Hepatocyte (in vitro differentiated cells): ENCODE measurements at regions not wholly inside any gene's neighbourhood (a gene's known extent, or its start where the extent isn't known, plus 50 kb on each side); places are given as distances from the start of the nearest gene placed in this dataset.
"Not testable (repeated sequence)": the region's sequence is repeated elsewhere in the genome, so short reads cannot be mapped to it uniquely, and the experiment has no call there.

Experiments used
- DNase-seq: peaks from one replicate; pipeline ENCODE4 v3.0.0-alpha.2; 2016; ENCODE audit warnings: low spot score
- H2AFZ ChIP-seq: fragments of 200-600 bp; sonication (generic); 2 replicates; pipeline ENCODE4 v1.6.0; 2016; ENCODE audit warnings: antibody characterized with exemption, mild to moderate bottlenecking
- H3K27ac ChIP-seq: fragments of 200-600 bp; sonication (generic); 2 replicates; pipeline ENCODE4 v1.5.1; 2016; ENCODE audit warnings: mild to moderate bottlenecking
- H3K27me3 ChIP-seq: fragments of 200-600 bp; sonication (generic); 2 replicates; pipeline ENCODE4 v1.6.1; 2016
- H3K36me3 ChIP-seq: fragments of 200-600 bp; sonication (generic); replicated peaks from 2 replicates; pipeline ENCODE4 v1.5.1; 2016; ENCODE audit warnings: low read depth; ENCODE audit not compliant: insufficient read depth
- H3K4me1 ChIP-seq: fragments of 200-600 bp; sonication (generic); 2 replicates; pipeline ENCODE4 v1.5.1; 2016; ENCODE audit warnings: mild to moderate bottlenecking, moderate library complexity; ENCODE audit not compliant: insufficient read depth
- H3K4me2 ChIP-seq: fragments of 200-600 bp; sonication (generic); 2 replicates; pipeline ENCODE4 v1.6.0; 2016
- H3K4me3 ChIP-seq: fragments of 200-600 bp; sonication (generic); 2 replicates; pipeline ENCODE4 v1.5.1; 2016; ENCODE audit warnings: mild to moderate bottlenecking
- H3K79me2 ChIP-seq: fragments of 200-600 bp; sonication (generic); 2 replicates; pipeline ENCODE4 v1.6.0; 2017; ENCODE audit warnings: mild to moderate bottlenecking
- H3K9me2 ChIP-seq: fragments of 200-600 bp; sonication (generic); replicated peaks from 2 replicates; pipeline ENCODE4 v1.6.0; 2017; ENCODE audit warnings: mild to moderate bottlenecking; ENCODE audit not compliant: insufficient read depth
- H3K9me3 ChIP-seq: fragments of 200-600 bp; sonication (generic); 2 replicates; pipeline ENCODE4 v1.5.1; 2016; ENCODE audit warnings: low read depth, mild to moderate bottlenecking
- H4K20me1 ChIP-seq: fragments of 200-600 bp; sonication (generic); 2 replicates; pipeline ENCODE4 v1.6.0; 2016; ENCODE audit warnings: mild to moderate bottlenecking; ENCODE audit not compliant: insufficient read depth, poor library complexity, severe bottlenecking
- EZH2 ChIP-seq: fragments of 200-600 bp; sonication (generic); IDR thresholded peaks from 2 replicates; pipeline ENCODE4 v1.6.1; 2016; ENCODE audit warnings: antibody characterized with exemption, mild to moderate bottlenecking, borderline replicate concordance
- EZH2phosphoT487 ChIP-seq: fragments of 200-600 bp; sonication (generic); IDR thresholded peaks from one replicate; pipeline ENCODE4 v1.6.1; 2018; ENCODE audit warnings: antibody characterized with exemption, mild to moderate bottlenecking, low read depth, moderate library complexity; ENCODE audit not compliant: unreplicated experiment, severe bottlenecking
- WGBS: methylation state at CpG from one replicate; pipeline ENCODE4 v1.1.6; 2016; ENCODE audit warnings: low lambda C conversion rate; ENCODE audit errors: missing lambda C conversion rate; 5-methylcytosine and 5-hydroxymethylcytosine counted together
- TF ChIP-seq, protein P1 (sequence below): fragments of 200-600 bp; sonication (generic); IDR thresholded peaks from 2 replicates; pipeline ENCODE4 v1.5.1; 2016; ENCODE audit warnings: antibody characterized with exemption, mild to moderate bottlenecking; ENCODE audit not compliant: poor library complexity

DNA sequence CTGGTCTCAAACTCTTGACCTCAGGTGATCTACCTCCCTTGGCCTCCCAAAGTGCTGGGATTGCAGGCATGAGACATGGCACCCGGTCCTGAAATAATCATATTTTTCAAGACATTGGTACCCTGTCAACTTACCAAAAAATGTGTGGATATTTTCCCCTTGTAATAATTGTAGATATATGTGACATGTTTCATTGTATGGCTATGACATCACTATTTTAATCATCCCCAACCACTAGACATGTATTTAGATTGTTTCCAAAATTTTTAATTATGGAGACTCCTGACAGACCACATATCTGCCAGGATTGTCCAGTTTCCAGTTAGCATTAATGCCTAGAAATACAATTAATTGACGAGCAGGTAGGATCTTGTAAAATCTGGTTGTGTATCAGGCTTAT is 96.7 kb upstream of the NEGR1 start:
- Histone ChIP-seq H3K79me2 (no peaks in the 10 kb centered on the region), H3K36me3 (no peaks in the 10 kb centered on the region), H3K4me3 (no peak overlapping the region), H3K9me3 (no peaks in the 10 kb centered on the region), H3K9me2 (no peaks in the 10 kb centered on the region), H3K4me1 (no peaks in the 10 kb centered on the region), H3K27me3 (no peaks in the 10 kb centered on the region), H3K4me2 (no peak overlapping the region), H3K27ac (no peak overlapping the region), H2AFZ (no peak overlapping the region), H4K20me1 (no peaks in the 10 kb centered on the region)
- TF ChIP-seq, protein P1, sequence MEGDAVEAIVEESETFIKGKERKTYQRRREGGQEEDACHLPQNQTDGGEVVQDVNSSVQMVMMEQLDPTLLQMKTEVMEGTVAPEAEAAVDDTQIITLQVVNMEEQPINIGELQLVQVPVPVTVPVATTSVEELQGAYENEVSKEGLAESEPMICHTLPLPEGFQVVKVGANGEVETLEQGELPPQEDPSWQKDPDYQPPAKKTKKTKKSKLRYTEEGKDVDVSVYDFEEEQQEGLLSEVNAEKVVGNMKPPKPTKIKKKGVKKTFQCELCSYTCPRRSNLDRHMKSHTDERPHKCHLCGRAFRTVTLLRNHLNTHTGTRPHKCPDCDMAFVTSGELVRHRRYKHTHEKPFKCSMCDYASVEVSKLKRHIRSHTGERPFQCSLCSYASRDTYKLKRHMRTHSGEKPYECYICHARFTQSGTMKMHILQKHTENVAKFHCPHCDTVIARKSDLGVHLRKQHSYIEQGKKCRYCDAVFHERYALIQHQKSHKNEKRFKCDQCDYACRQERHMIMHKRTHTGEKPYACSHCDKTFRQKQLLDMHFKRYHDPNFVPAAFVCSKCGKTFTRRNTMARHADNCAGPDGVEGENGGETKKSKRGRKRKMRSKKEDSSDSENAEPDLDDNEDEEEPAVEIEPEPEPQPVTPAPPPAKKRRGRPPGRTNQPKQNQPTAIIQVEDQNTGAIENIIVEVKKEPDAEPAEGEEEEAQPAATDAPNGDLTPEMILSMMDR = no peak
- no peak for TF ChIP-seq EZH2phosphoT487
- no peak for TF ChIP-seq EZH2
- WGBS = 89% methylated on average over 2 of the region's 2 CpGs
- DNase-seq = no peak

DNA sequence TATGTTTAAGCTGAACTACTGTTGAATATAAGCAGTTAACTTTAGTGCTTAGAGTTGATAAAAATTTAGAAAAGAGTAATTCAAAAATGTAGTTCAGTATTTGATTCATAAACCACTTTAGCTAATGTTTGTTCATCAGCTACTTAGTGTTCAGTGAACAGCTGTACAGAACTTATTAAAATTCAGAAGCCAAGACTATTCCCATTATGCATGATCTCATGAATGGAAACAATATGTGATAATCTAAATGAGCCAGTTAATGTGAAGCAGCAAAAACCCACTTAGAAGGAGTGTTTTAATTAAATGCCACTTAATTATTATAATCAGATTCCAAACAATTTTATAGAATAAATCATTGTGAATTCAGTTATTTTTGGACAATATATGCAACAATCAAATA is 92.9 kb upstream of the NEGR1 start:
- Histone ChIP-seq H3K4me1 (no peaks in the 10 kb centered on the region), H3K36me3 (no peaks in the 10 kb centered on the region), H3K9me2 (no peaks in the 10 kb centered on the region), H3K4me3 (no peak overlapping the region), H3K79me2 (no peaks in the 10 kb centered on the region), H2AFZ (no peak overlapping the region), H3K9me3 (no peaks in the 10 kb centered on the region), H3K27ac (no peak overlapping the region), H3K27me3 (no peaks in the 10 kb centered on the region), H3K4me2 (no peak overlapping the region), H4K20me1 (no peaks in the 10 kb centered on the region)
- TF ChIP-seq EZH2phosphoT487 (no peak), EZH2 (no peak)
- TF ChIP-seq, protein P1 = no peak
- no peak for DNase-seq

- H3K9me3 ChIP-seq = no peaks in the 10 kb centered on the region
- no peaks in the 10 kb centered on the region for H3K9me2 ChIP-seq
- no peak for TF ChIP-seq EZH2
- no peak overlapping the region for H3K4me2 ChIP-seq
- no peaks in the 10 kb centered on the region for H3K27me3 ChIP-seq
- WGBS = 41% methylated on average over 3 of the region's 3 CpGs
- H3K79me2 ChIP-seq = no peaks in the 10 kb centered on the region
- DNase-seq = no peak
- H3K27ac ChIP-seq = no peak overlapping the region
- H2AFZ ChIP-seq = no peak overlapping the region
- no peaks in the 10 kb centered on the region for H3K36me3 ChIP-seq
- no peak overlapping the region for H3K4me3 ChIP-seq
- no peaks in the 10 kb centered on the region for H3K4me1 ChIP-seq
- H4K20me1 ChIP-seq = no peaks in the 10 kb centered on the region
Observed at GRCh38 chr1:72371259-72372035, 89.1 kb upstream of the NEGR1 start.

DNA sequence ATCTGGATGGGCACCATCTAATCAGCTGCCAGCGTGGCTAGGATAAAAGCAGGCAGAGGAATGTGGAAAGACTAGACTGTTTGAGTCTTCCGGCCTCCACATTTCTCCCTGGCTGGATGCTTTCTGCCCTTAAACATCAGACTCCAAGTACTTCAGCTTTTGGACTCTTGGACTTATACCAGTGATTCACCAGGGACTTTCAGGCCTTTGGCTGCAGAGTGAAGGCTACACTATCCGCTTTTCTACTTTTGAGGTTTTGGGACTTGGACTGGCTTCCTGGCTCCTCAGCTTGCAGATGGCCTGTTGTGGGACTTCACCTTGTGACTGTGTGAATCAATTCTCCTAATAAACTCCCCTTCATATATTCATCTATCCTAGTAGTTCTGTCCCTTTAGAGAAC is 88.5 kb upstream of the NEGR1 start:
- not testable (repeated sequence) for H3K79me2 ChIP-seq, H3K4me3 ChIP-seq, H3K36me3 ChIP-seq, H3K9me3 ChIP-seq, H2AFZ ChIP-seq, H3K9me2 ChIP-seq, DNase-seq, H3K27me3 ChIP-seq, H3K27ac ChIP-seq, H3K4me2 ChIP-seq, H3K4me1 ChIP-seq, H4K20me1 ChIP-seq
- WGBS = 82% methylated on average over 3 of the region's 3 CpGs
